ENCODE measurements at regions not wholly inside any gene's neighbourhood (a gene's known extent, or its start where the extent isn't known, plus 50 kb on each side); places are given as distances from the start of the nearest gene placed in this dataset.

GRCh38 chr3:193914602-193915001 lies 221.3 kb upstream of the HES1 start:
- TF ChIP-seq CTCF (IDR thresholded peaks at IDR 0.05) (no peak), POLR2A (IDR thresholded peaks at IDR 0.05) (no peak), EP300 (IDR thresholded peaks at IDR 0.05) (no peak)
- H3K36me3 ChIP-seq: no peaks in the 10 kb centered on the region
- H3K4me3 ChIP-seq: no peak overlapping the region
- no peaks in the 10 kb centered on the region for H3K9me3 ChIP-seq
- H3K4me1 ChIP-seq: peaks cover 0 to 13% (median 0%) of the 10 kb centered on the region in 4 donors
- no peak for DNase-seq (ENCODE audit: low spot score in 2 of 2)
- no peak overlapping the region for H3K27ac ChIP-seq
- 52 to 64% methylated on average over 1 of the region's 1 CpG for WGBS, 2 donors
- H3K27me3 ChIP-seq: no peaks in the 10 kb centered on the region

- Histone ChIP-seq H3K27ac (no peak overlapping the region), H3K4me1 (peaks cover 0 to 13% (median 0%) of the 10 kb centered on the region in 4 donors), H3K9me3 (no peaks in the 10 kb centered on the region), H3K27me3 (no peaks in the 10 kb centered on the region), H3K36me3 (no peaks in the 10 kb centered on the region), H3K4me3 (no peak overlapping the region)
- TF ChIP-seq POLR2A (IDR thresholded peaks at IDR 0.05): no peak
- no peak for TF ChIP-seq EP300 (IDR thresholded peaks at IDR 0.05)
- no peak for TF ChIP-seq CTCF (IDR thresholded peaks at IDR 0.05)
- no peak for DNase-seq (ENCODE audit: low spot score in 2 of 2)
- WGBS, 2 donors: 92 to 93% methylated on average over 4 of the region's 4 CpGs
Measured at GRCh38 chr3:193915099-193915498, 220.8 kb upstream of the HES1 start.

- Histone ChIP-seq H3K27ac (no peak overlapping the region), H3K9me3 (no peaks in the 10 kb centered on the region), H3K36me3 (no peaks in the 10 kb centered on the region), H3K4me3 (no peak overlapping the region), H3K27me3 (no peaks in the 10 kb centered on the region), H3K4me1 (peaks cover 0 to 11% (median 0%) of the 10 kb centered on the region in 4 donors)
- no peak for DNase-seq (ENCODE audit: low spot score in 2 of 2)
- no peak for TF ChIP-seq CTCF (IDR thresholded peaks at IDR 0.05)
- no peak for TF ChIP-seq EP300 (IDR thresholded peaks at IDR 0.05)
- no peak for TF ChIP-seq POLR2A (IDR thresholded peaks at IDR 0.05)
Measured at GRCh38 chr3:193915613-193916012, 220.3 kb upstream of the HES1 start.

GRCh38 chr3:193917158-193917557 lies 218.8 kb upstream of the HES1 start:
- Histone ChIP-seq H3K27me3 (no peaks in the 10 kb centered on the region), H3K4me3 (no peak overlapping the region), H3K4me1 (no peaks in the 10 kb centered on the region), H3K36me3 (no peaks in the 10 kb centered on the region), H3K27ac (no peak overlapping the region), H3K9me3 (no peaks in the 10 kb centered on the region)
- 90 to 95% methylated on average over 2 of the region's 2 CpGs for WGBS, 2 donors
- TF ChIP-seq POLR2A (IDR thresholded peaks at IDR 0.05) (no peak), CTCF (IDR thresholded peaks at IDR 0.05) (no peak), EP300 (IDR thresholded peaks at IDR 0.05) (no peak)
- no peak for DNase-seq (ENCODE audit: low spot score in 2 of 2)

- peaks cover 0 to 19% (median 0%) of the 10 kb centered on the region in 4 donors for H3K9me3 ChIP-seq
- TF ChIP-seq CTCF (IDR thresholded peaks at IDR 0.05): no peak
- no peak for TF ChIP-seq EP300 (IDR thresholded peaks at IDR 0.05)
- no peak for TF ChIP-seq POLR2A (IDR thresholded peaks at IDR 0.05)
- H3K4me1 ChIP-seq: no peaks in the 10 kb centered on the region
- no peaks in the 10 kb centered on the region for H3K36me3 ChIP-seq
- WGBS, 2 donors: 92 to 98% methylated on average over 4 of the region's 4 CpGs
- no peak overlapping the region for H3K4me3 ChIP-seq
- no peak for DNase-seq (ENCODE audit: low spot score in 2 of 2)
- no peaks in the 10 kb centered on the region for H3K27me3 ChIP-seq
- no peak overlapping the region for H3K27ac ChIP-seq
Measured at GRCh38 chr3:193921465-193921864, 214.5 kb upstream of the HES1 start.
